ENCODE measurements at regions not wholly inside any gene's neighbourhood (a gene's known extent, or its start where the extent isn't known, plus 50 kb on each side); places are given as distances from the start of the nearest gene placed in this dataset.

DNA sequence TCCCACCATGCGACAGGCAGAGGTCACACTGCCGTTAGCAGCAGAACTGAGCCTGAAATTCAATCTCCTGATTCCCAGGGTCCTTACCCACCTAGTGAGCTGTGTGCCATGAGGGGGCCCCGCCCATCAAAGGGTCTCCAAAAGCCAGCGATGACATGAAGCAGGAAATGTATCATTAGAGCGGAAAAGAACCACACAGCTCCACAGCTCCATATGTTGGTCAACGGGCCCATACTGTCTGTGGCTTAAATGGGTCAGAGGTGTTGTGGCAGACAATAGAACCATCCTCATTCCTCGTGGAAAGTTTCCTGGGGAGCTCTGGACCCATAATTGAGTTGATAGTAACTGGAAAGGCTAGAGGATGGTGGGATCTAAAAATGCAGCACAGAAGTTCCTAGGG lies 68.1 kb upstream of the PODXL start:
- no peaks in the 10 kb centered on the region for H3K36me3 ChIP-seq
- H3K4me3 ChIP-seq: no peak overlapping the region
- intact Hi-C loops (cut with DNase I): no loop called here
- ATAC-seq: no peak
- TF ChIP-seq, protein P1, sequence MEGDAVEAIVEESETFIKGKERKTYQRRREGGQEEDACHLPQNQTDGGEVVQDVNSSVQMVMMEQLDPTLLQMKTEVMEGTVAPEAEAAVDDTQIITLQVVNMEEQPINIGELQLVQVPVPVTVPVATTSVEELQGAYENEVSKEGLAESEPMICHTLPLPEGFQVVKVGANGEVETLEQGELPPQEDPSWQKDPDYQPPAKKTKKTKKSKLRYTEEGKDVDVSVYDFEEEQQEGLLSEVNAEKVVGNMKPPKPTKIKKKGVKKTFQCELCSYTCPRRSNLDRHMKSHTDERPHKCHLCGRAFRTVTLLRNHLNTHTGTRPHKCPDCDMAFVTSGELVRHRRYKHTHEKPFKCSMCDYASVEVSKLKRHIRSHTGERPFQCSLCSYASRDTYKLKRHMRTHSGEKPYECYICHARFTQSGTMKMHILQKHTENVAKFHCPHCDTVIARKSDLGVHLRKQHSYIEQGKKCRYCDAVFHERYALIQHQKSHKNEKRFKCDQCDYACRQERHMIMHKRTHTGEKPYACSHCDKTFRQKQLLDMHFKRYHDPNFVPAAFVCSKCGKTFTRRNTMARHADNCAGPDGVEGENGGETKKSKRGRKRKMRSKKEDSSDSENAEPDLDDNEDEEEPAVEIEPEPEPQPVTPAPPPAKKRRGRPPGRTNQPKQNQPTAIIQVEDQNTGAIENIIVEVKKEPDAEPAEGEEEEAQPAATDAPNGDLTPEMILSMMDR (IDR thresholded peaks at IDR 0.05): no peak
- no peaks in the 10 kb centered on the region for H3K27me3 ChIP-seq
- H3K4me1 ChIP-seq: no peaks in the 10 kb centered on the region
- WGBS, 2 donors: 85 to 88% methylated on average over 7 of the region's 7 CpGs
- no peaks in the 10 kb centered on the region for H3K9me3 ChIP-seq
- H3K27ac ChIP-seq: no peak overlapping the region
- no peak for FAIRE-seq
- no peak for DNase-seq

DNA sequence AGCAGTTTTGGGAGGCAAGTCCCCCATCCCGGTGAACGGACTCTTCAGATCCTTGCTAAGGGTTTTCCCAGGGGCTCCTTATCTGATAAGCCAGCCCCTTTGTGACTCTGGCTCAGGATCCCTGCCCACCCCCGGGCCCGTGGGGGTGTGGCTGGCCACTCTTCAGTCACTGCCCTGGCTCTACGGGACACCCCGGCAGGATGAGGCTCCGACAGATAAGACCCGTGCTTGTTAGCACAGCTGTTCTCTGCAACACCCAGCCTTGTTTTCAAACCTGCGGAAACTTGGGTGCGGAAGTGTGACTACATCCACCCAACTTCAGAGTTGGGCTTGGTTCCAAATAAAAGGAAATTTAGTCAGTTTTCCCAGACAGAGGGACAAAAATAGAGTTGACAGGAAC lies 66.7 kb upstream of the PODXL start:
- WGBS, 2 donors: 17 to 22% methylated on average over 10 of the region's 10 CpGs
- ATAC-seq: peak in 2 of 4 donors; percentile 24 to 30
- intact Hi-C loops (cut with DNase I): no loop called here
- Histone ChIP-seq H3K4me1 (no peaks in the 10 kb centered on the region), H3K36me3 (no peaks in the 10 kb centered on the region), H3K4me3 (no peak overlapping the region), H3K27me3 (no peaks in the 10 kb centered on the region), H3K27ac (no peak overlapping the region), H3K9me3 (no peaks in the 10 kb centered on the region)
- FAIRE-seq: no peak
- DNase-seq: peak in 2 of 6 donors; percentile 13 to 16
- TF ChIP-seq, protein P1 (IDR thresholded peaks at IDR 0.05): no peak

DNA sequence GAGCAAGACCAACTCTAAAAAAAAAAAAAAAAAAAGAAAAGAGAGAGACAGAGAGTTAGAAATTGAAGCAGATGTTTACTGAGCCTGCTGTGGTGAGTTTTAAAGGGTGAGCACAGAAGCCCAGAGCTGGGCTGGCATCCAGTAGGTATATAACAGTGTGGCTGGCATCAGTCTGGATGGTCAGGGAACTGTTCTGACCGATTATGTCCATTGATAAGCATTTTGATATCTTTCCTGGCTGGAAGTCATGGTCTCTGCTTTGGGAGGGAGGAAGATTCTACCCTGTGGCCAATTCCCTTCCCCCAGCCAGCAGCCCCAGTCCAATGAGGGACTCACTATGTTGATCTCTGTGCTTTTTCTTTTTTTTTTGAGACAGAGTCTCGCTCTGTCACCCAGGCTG lies 65.2 kb upstream of the PODXL start:
- WGBS, 2 donors: 45 to 57% methylated on average over 2 of the region's 2 CpGs
- FAIRE-seq: no peak

DNA sequence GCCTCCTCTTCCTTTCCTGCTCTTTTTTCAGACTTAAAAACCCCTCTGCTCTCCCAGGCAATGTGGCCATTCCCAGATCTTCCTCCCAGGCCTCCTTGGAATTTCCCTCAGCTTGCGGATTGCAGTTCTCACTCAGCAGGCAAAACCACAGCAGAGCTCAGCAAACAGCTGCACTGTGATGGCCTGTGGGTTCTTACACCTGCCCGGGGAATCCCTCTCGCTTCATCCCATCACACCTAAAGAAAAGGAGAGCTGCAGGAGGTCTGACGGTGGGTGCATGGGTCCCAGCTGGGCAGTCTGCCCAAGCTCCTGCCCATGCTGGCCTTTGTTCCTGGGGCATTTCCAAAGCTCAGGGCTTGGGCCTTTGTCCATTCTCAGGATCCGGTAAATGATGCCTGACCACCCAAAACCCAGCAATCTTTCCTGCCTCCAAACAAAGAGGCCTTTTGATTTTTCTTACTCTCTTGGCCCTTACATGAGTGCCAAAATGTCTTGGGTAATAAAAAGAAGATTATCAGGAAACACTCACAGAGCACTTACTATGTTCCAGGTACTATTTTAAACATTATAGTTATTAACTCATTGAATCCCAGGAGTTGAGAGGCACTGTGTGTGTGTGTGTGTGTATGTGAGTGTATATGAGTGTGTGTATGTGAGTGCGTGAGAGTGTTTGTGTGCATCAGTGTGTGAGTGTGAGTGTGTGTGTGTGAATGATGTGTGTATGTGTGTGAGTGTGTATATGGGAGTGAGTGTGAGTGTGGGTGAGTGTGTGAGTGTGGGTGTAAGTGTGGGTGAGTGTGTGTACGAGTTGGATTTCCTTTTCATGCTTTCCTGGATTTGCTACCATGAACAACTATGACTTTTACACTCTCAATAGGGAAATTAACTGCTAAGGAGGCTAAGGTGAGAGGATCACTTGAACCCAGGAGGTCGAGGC lies 64.5 kb upstream of the PODXL start:
- DNase-seq: no peak
- Histone ChIP-seq H3K4me1 (no peaks in the 10 kb centered on the region), H3K9me3 (no peaks in the 10 kb centered on the region), H3K27me3 (no peaks in the 10 kb centered on the region), H3K36me3 (no peaks in the 10 kb centered on the region), H3K4me3 (no peak overlapping the region), H3K27ac (no peak overlapping the region)
- 75 to 82% methylated on average over 8 of the region's 8 CpGs for WGBS, 2 donors
- peak in 1 of 4 donors; percentile 54 for ATAC-seq
- TF ChIP-seq, protein P1 (IDR thresholded peaks at IDR 0.05): no peak
- intact Hi-C loops (cut with DNase I): no loop called here
- FAIRE-seq: no peak

More for the DNA sequence above, 65.2 kb upstream of the PODXL start:
- Histone ChIP-seq H3K27me3 (no peaks in the 10 kb centered on the region), H3K4me3 (no peak overlapping the region), H3K4me1 (no peaks in the 10 kb centered on the region), H3K36me3 (no peaks in the 10 kb centered on the region), H3K27ac (no peak overlapping the region), H3K9me3 (no peaks in the 10 kb centered on the region)
- intact Hi-C loops (cut with DNase I): no loop called here
- TF ChIP-seq, protein P1 (IDR thresholded peaks at IDR 0.05): no peak
- DNase-seq (no peak), ATAC-seq (no peak)

Data from pancreas (tissue), 10 donors.